ENCODE measurements at regions not wholly inside any gene's neighbourhood (a gene's known extent, or its start where the extent isn't known, plus 50 kb on each side); places are given as distances from the start of the nearest gene placed in this dataset.

GRCh38 chr21:28104346-28104745 lies 888.3 kb downstream of the LTN1 start:
- TF ChIP-seq CTCF (IDR thresholded peaks at IDR 0.05) (no peak), POLR2A (IDR thresholded peaks at IDR 0.05) (no peak)
